Right lobe of liver (tissue), 4 donors: ENCODE measurements at regions not wholly inside any gene's neighbourhood (a gene's known extent, or its start where the extent isn't known, plus 50 kb on each side); places are given as distances from the start of the nearest gene placed in this dataset.

Experiments used
- POLR2A ChIP-seq: fragments of 450-650 bp; IDR thresholded peaks from one replicate; pipeline ENCODE4 v1.6.1; 2017; ENCODE audit warnings: antibody characterized with exemption, mild to moderate bottlenecking
- TF ChIP-seq, protein P1 (sequence below), 4 donors: fragments of 200-600 bp in 3 of 4; fragments of 450-650 bp in 1 of 4; IDR thresholded peaks; one replicate each; pipeline versions ENCODE4 v1.5.1 to v1.8.0; 2016 to 2022; ENCODE audit warnings: antibody characterized with exemption in 4 of 4, mild to moderate bottlenecking in 2 of 4
- donor health status: DM: no; HTN: no; CAD: no.
- donor health status: DM: no; HTN: no; CAD: no.
- donor health status: DM: no; HTN: yes; CAD: no.

DNA sequence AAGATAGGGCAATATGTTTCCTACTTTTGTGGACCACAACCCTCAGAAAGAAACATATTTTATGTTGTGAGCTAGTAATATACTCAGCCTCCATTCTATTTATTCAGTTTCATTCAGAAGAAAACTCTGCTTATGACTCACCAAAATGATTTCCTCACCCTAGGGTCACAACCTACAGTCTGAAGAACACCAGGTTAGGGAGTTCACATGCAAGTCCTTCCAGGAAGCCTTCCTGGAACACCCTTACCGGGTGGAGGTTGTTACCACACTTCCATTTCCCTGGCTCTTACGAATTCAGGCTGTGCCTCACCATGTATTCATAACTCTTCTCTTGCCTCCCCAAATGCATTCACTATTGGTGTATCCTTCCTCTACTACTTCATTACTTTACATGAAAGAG lies 228.0 kb upstream of the ADAMTS9 start:
- TF ChIP-seq, protein P1, sequence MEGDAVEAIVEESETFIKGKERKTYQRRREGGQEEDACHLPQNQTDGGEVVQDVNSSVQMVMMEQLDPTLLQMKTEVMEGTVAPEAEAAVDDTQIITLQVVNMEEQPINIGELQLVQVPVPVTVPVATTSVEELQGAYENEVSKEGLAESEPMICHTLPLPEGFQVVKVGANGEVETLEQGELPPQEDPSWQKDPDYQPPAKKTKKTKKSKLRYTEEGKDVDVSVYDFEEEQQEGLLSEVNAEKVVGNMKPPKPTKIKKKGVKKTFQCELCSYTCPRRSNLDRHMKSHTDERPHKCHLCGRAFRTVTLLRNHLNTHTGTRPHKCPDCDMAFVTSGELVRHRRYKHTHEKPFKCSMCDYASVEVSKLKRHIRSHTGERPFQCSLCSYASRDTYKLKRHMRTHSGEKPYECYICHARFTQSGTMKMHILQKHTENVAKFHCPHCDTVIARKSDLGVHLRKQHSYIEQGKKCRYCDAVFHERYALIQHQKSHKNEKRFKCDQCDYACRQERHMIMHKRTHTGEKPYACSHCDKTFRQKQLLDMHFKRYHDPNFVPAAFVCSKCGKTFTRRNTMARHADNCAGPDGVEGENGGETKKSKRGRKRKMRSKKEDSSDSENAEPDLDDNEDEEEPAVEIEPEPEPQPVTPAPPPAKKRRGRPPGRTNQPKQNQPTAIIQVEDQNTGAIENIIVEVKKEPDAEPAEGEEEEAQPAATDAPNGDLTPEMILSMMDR (IDR thresholded peaks at IDR 0.05) = no peak
- no peak for TF ChIP-seq POLR2A
